ENCODE measurements at regions not wholly inside any gene's neighbourhood (a gene's known extent, or its start where the extent isn't known, plus 50 kb on each side); places are given as distances from the start of the nearest gene placed in this dataset.
"Not testable (repeated sequence)": the region's sequence is repeated elsewhere in the genome, so short reads cannot be mapped to it uniquely, and the experiment has no call there.

- WGBS, 2 donors: 67 to 79% methylated on average over 3 of the region's 3 CpGs
- DNase-seq (ENCODE audit: low spot score in 2 of 2); H3K4me3 ChIP-seq (ENCODE audit: low read depth, poor library complexity, severe bottlenecking); intact Hi-C loops (cut with DNase I; ENCODE audit: low total_unique reads): not testable (repeated sequence)
Measured at GRCh38 chr5:176103083-176103482, 135.0 kb upstream of the THOC3 start.

- no CpG with 5 or more reads among the region's 8 CpGs for WGBS, 2 donors
- H3K4me3 ChIP-seq (ENCODE audit: low read depth, poor library complexity, severe bottlenecking); intact Hi-C loops (cut with DNase I; ENCODE audit: low total_unique reads); DNase-seq (ENCODE audit: low spot score in 2 of 2): not testable (repeated sequence)
Measured at GRCh38 chr5:176112888-176113287, 125.3 kb upstream of the SIMC1 start.

GRCh38 chr5:176113673-176114335 is 124.4 kb upstream of the SIMC1 start:
- H3K4me3 ChIP-seq (ENCODE audit: low read depth, poor library complexity, severe bottlenecking); intact Hi-C loops (cut with DNase I; ENCODE audit: low total_unique reads); DNase-seq (ENCODE audit: low spot score in 2 of 2): not testable (repeated sequence)
- WGBS, 2 donors: no CpG with 5 or more reads among the region's 6 CpGs

GRCh38 chr5:176114825-176115224 is 123.4 kb upstream of the SIMC1 start:
- 64 to 69% methylated on average over 4 to 5 of the region's 7 CpGs for WGBS, 2 donors
- DNase-seq (ENCODE audit: low spot score in 2 of 2); H3K4me3 ChIP-seq (ENCODE audit: low read depth, poor library complexity, severe bottlenecking); intact Hi-C loops (cut with DNase I; ENCODE audit: low total_unique reads): not testable (repeated sequence)

- DNase-seq (ENCODE audit: low spot score in 2 of 2); intact Hi-C loops (cut with DNase I; ENCODE audit: low total_unique reads); H3K4me3 ChIP-seq (ENCODE audit: low read depth, poor library complexity, severe bottlenecking): not testable (repeated sequence)
- 28% methylated on average over 3 of the region's 8 CpGs; no CpG with 5 or more reads in 1 of the 2 donors for WGBS, 2 donors
Measured at GRCh38 chr5:176117699-176118238, 120.5 kb upstream of the SIMC1 start.

- WGBS, 2 donors: 37 to 40% methylated on average over 2 of the region's 2 CpGs
- H3K4me3 ChIP-seq (ENCODE audit: low read depth, poor library complexity, severe bottlenecking); DNase-seq (ENCODE audit: low spot score in 2 of 2); intact Hi-C loops (cut with DNase I; ENCODE audit: low total_unique reads): not testable (repeated sequence)
Measured at GRCh38 chr5:176122361-176122760, 115.9 kb upstream of the SIMC1 start.

GRCh38 chr5:176124120-176124519 is 114.1 kb upstream of the SIMC1 start:
- 93 to 94% methylated on average over 11 of the region's 11 CpGs for WGBS, 2 donors
- DNase-seq (ENCODE audit: low spot score in 2 of 2); H3K4me3 ChIP-seq (ENCODE audit: low read depth, poor library complexity, severe bottlenecking); intact Hi-C loops (cut with DNase I; ENCODE audit: low total_unique reads): not testable (repeated sequence)

GRCh38 chr5:176131771-176132170 is 106.5 kb upstream of the SIMC1 start:
- intact Hi-C loops (cut with DNase I; ENCODE audit: low total_unique reads): no loop called here
- no peak for DNase-seq (ENCODE audit: low spot score in 2 of 2)
- 49 to 50% methylated on average over 1 of the region's 1 CpG for WGBS, 2 donors

GRCh38 chr5:176132471-176133288 is 105.5 kb upstream of the SIMC1 start:
- no peak for DNase-seq (ENCODE audit: low spot score in 2 of 2)
- WGBS, 2 donors: 52 to 56% methylated on average over 29 of the region's 29 CpGs
- intact Hi-C loops (cut with DNase I; ENCODE audit: low total_unique reads): no loop called here
- TF ChIP-seq CTCF (IDR thresholded peaks at IDR 0.05) (no peak), POLR2A (IDR thresholded peaks at IDR 0.05) (no peak)
- no peak overlapping the region for H3K4me3 ChIP-seq (ENCODE audit: low read depth, poor library complexity, severe bottlenecking)

More at GRCh38 chr5:176131771-176132170, 106.5 kb upstream of the SIMC1 start:
- TF ChIP-seq CTCF (IDR thresholded peaks at IDR 0.05) (no peak), POLR2A (IDR thresholded peaks at IDR 0.05) (no peak)
- no peak overlapping the region for H3K4me3 ChIP-seq (ENCODE audit: low read depth, poor library complexity, severe bottlenecking)

Measured in lower leg skin (tissue), 4 donors.